SK-N-SH treated with all-trans-retinoic acid at 6 μM for 48 hours (cell line): ENCODE measurements at regions not wholly inside any gene's neighbourhood (a gene's known extent, or its start where the extent isn't known, plus 50 kb on each side); places are given as distances from the start of the nearest gene placed in this dataset.
A peak's percentile ranks its signal among the peaks of the same experiment; 100 is the strongest.

Source experiments
- ATAC-seq: fragments of 200-7000 bp; cut with Tn5 transposase; 3 replicates; pipeline ENCODE4 v1.9.1; 2020; ENCODE audit warnings: mild to moderate bottlenecking, moderate library complexity
- ARNTL ChIP-seq: fragments of 450-650 bp; formaldehyde crosslinking; IDR thresholded peaks from 2 replicates; pipeline ENCODE4 v1.5.0; 2020; ENCODE audit warnings: low read depth, mild to moderate bottlenecking, moderate library complexity, borderline replicate concordance
- BACH2 ChIP-seq: fragments of 250-450 bp; sonication (Bioruptor Pico); IDR thresholded peaks from 2 replicates; pipeline ENCODE4 v1.9.0; 2021; ENCODE audit warnings: mild to moderate bottlenecking, borderline replicate concordance
- CSDC2 ChIP-seq: fragments of 250-450 bp; sonication (Bioruptor Pico); IDR thresholded peaks from 2 replicates; pipeline ENCODE4 v1.5.0; 2020; ENCODE audit warnings: mild to moderate bottlenecking, moderate library complexity
- ESRRG ChIP-seq: fragments of 250-450 bp; sonication (Bioruptor Pico); IDR thresholded peaks from 2 replicates; pipeline ENCODE4 v1.6.1; 2021; ENCODE audit warnings: mild to moderate bottlenecking
- GLIS3 ChIP-seq: fragments of 250-450 bp; sonication (Bioruptor Pico); IDR thresholded peaks from 2 replicates; pipeline ENCODE4 v1.5.0; 2020; ENCODE audit warnings: mild to moderate bottlenecking, moderate library complexity
- ISL1 ChIP-seq: fragments of 250-450 bp; sonication (Bioruptor Pico); IDR thresholded peaks from 2 replicates; pipeline ENCODE4 v2.1.2; 2022; ENCODE audit warnings: mild to moderate bottlenecking, moderate library complexity
- OSR1 ChIP-seq: fragments of 250-450 bp; sonication (Bioruptor Pico); IDR thresholded peaks from 2 replicates; pipeline ENCODE4 v1.8.0; 2022; ENCODE audit warnings: moderate library complexity, mild to moderate bottlenecking, inconsistent platforms
- RARB ChIP-seq: fragments of 250-450 bp; sonication (Bioruptor Pico); IDR thresholded peaks from 2 replicates; pipeline ENCODE4 v1.8.0; 2021; ENCODE audit warnings: mild to moderate bottlenecking, moderate library complexity
- SNAI2 ChIP-seq: fragments of 250-450 bp; sonication (Bioruptor Pico); IDR thresholded peaks from 2 replicates; pipeline ENCODE4 v1.5.0; 2020; ENCODE audit warnings: mild to moderate bottlenecking, moderate library complexity
- TCF4 ChIP-seq: fragments of 250-450 bp; sonication (Bioruptor Pico); IDR thresholded peaks from 2 replicates; pipeline ENCODE4 v1.8.0; 2021; ENCODE audit warnings: mild to moderate bottlenecking, moderate library complexity, borderline replicate concordance
- TOX ChIP-seq: fragments of 250-450 bp; sonication (Bioruptor Pico); IDR thresholded peaks from 2 replicates; pipeline ENCODE4 v1.8.0; 2021; ENCODE audit warnings: mild to moderate bottlenecking, moderate library complexity, borderline replicate concordance
- ZC3H10 ChIP-seq: fragments of 250-450 bp; sonication (Bioruptor Pico); IDR thresholded peaks from 2 replicates; pipeline ENCODE4 v1.5.1; 2021; ENCODE audit warnings: mild to moderate bottlenecking, moderate library complexity
- ZFP30 ChIP-seq: fragments of 450-650 bp; formaldehyde crosslinking; IDR thresholded peaks from 2 replicates; pipeline ENCODE4 v1.5.0; 2022; ENCODE audit warnings: mild to moderate bottlenecking, moderate library complexity
- ZNF565 ChIP-seq: fragments of 450-650 bp; formaldehyde crosslinking; conservative IDR thresholded peaks from 2 replicates; pipeline ENCODE4 v1.5.0; 2020; ENCODE audit warnings: low read depth, mild to moderate bottlenecking, moderate library complexity
- ZNF70 ChIP-seq: fragments of 450-650 bp; formaldehyde crosslinking; IDR thresholded peaks from 2 replicates; pipeline ENCODE4 v1.5.0; 2020; ENCODE audit warnings: mild to moderate bottlenecking, moderate library complexity
- ZNF8 ChIP-seq: fragments of 450-650 bp; formaldehyde crosslinking; IDR thresholded peaks from 2 replicates; pipeline ENCODE4 v1.5.0; 2020; ENCODE audit warnings: mild to moderate bottlenecking, moderate library complexity
- TF ChIP-seq, protein P1 (sequence below): fragments of 250-450 bp; sonication (Bioruptor Pico); IDR thresholded peaks from 2 replicates; pipeline ENCODE4 v1.5.0; 2020; ENCODE audit warnings: mild to moderate bottlenecking, moderate library complexity
- TF ChIP-seq, protein P2 (sequence below): fragments of 250-450 bp; sonication (Bioruptor Pico); IDR thresholded peaks from 2 replicates; pipeline ENCODE4 v1.5.1; 2020; ENCODE audit warnings: low read depth, mild to moderate bottlenecking, moderate library complexity
- TF ChIP-seq, protein P3 (sequence below): fragments of 250-450 bp; sonication (Bioruptor Pico); IDR thresholded peaks from 2 replicates; pipeline ENCODE4 v1.5.1; 2021; ENCODE audit warnings: mild to moderate bottlenecking, moderate library complexity
- TF ChIP-seq, protein P4 (sequence below): fragments of 250-450 bp; sonication (Bioruptor Pico); IDR thresholded peaks from 2 replicates; pipeline ENCODE4 v1.8.0; 2020; ENCODE audit warnings: mild to moderate bottlenecking, moderate library complexity, borderline replicate concordance

DNA sequence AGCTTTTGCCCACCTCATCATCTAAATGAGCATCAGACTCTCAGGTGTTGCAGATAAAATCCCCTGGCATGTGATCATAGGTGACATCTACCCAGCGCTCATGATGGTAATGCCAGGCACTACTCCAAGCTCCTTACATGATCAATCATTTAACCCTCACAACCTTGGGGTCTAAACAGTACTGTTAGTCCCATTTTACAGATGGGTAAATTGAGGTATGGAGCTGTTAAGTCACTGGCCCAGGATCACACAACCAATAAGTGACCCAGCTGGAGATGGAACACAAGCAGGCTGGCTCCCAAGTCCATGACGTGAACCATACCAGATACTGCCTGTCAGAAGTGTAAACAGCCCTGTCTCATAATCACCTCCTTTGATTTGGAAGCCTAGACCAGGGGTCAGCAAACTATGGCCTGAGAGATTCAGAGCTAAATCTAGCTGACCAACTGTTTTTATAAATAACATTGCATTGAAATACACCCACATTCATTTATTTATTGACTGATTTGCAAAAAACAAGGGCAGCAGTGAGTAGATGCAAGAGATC is 79.2 kb downstream of the UNC5CL start:
- no peak for TF ChIP-seq ESRRG (CRISPR knock-in tag)
- TF ChIP-seq, protein P1, sequence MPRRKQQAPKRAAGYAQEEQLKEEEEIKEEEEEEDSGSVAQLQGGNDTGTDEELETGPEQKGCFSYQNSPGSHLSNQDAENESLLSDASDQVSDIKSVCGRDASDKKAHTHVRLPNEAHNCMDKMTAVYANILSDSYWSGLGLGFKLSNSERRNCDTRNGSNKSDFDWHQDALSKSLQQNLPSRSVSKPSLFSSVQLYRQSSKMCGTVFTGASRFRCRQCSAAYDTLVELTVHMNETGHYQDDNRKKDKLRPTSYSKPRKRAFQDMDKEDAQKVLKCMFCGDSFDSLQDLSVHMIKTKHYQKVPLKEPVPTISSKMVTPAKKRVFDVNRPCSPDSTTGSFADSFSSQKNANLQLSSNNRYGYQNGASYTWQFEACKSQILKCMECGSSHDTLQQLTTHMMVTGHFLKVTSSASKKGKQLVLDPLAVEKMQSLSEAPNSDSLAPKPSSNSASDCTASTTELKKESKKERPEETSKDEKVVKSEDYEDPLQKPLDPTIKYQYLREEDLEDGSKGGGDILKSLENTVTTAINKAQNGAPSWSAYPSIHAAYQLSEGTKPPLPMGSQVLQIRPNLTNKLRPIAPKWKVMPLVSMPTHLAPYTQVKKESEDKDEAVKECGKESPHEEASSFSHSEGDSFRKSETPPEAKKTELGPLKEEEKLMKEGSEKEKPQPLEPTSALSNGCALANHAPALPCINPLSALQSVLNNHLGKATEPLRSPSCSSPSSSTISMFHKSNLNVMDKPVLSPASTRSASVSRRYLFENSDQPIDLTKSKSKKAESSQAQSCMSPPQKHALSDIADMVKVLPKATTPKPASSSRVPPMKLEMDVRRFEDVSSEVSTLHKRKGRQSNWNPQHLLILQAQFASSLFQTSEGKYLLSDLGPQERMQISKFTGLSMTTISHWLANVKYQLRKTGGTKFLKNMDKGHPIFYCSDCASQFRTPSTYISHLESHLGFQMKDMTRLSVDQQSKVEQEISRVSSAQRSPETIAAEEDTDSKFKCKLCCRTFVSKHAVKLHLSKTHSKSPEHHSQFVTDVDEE (CRISPR knock-in tag), result no peak
- no peak for TF ChIP-seq ZNF565
- ATAC-seq, result no peak

DNA sequence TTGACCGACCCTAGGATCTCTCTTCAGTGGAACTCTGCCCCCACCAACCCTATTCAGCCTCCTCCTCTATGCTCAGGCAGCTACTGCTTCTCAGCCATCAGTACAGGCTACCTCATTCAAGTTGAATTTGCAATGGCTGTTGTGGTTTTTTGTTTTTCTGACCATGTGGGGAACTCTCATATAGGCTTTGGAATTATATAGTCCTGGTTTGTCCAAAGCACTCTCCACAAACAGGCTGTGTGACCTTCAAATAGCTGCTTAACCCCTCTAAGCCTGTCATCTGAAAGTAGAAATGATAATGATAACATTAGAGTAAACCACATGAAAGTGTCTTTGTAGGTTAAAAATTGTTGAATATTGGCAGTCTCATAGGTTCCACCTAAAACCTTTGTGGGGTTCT is 80.3 kb downstream of the UNC5CL start:
- ATAC-seq, result no peak
- TF ChIP-seq BACH2 (CRISPR knock-in tag) (no peak), OSR1 (CRISPR knock-in tag) (no peak), ZNF70 (CRISPR knock-in tag) (no peak), CSDC2 (no peak), GLIS3 (no peak), RARB (CRISPR knock-in tag) (no peak), ARNTL (no peak), ZNF8 (CRISPR knock-in tag) (no peak), TCF4 (CRISPR knock-in tag) (no peak), ESRRG (CRISPR knock-in tag) (no peak), ISL1 (CRISPR knock-in tag) (no peak), ZC3H10 (CRISPR knock-in tag) (no peak), TOX (CRISPR knock-in tag) (no peak), SNAI2 (CRISPR knock-in tag) (no peak)
- TF ChIP-seq, protein P2, sequence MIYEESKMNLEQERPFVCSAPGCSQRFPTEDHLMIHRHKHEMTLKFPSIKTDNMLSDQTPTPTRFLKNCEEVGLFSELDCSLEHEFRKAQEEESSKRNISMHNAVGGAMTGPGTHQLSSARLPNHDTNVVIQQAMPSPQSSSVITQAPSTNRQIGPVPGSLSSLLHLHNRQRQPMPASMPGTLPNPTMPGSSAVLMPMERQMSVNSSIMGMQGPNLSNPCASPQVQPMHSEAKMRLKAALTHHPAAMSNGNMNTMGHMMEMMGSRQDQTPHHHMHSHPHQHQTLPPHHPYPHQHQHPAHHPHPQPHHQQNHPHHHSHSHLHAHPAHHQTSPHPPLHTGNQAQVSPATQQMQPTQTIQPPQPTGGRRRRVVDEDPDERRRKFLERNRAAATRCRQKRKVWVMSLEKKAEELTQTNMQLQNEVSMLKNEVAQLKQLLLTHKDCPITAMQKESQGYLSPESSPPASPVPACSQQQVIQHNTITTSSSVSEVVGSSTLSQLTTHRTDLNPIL (CRISPR knock-in tag), result no peak
- TF ChIP-seq, protein P3, sequence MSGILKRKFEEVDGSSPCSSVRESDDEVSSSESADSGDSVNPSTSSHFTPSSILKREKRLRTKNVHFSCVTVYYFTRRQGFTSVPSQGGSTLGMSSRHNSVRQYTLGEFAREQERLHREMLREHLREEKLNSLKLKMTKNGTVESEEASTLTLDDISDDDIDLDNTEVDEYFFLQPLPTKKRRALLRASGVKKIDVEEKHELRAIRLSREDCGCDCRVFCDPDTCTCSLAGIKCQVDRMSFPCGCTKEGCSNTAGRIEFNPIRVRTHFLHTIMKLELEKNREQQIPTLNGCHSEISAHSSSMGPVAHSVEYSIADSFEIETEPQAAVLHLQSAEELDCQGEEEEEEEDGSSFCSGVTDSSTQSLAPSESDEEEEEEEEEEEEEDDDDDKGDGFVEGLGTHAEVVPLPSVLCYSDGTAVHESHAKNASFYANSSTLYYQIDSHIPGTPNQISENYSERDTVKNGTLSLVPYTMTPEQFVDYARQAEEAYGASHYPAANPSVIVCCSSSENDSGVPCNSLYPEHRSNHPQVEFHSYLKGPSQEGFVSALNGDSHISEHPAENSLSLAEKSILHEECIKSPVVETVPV (CRISPR knock-in tag), result no peak
- TF ChIP-seq, protein P4, sequence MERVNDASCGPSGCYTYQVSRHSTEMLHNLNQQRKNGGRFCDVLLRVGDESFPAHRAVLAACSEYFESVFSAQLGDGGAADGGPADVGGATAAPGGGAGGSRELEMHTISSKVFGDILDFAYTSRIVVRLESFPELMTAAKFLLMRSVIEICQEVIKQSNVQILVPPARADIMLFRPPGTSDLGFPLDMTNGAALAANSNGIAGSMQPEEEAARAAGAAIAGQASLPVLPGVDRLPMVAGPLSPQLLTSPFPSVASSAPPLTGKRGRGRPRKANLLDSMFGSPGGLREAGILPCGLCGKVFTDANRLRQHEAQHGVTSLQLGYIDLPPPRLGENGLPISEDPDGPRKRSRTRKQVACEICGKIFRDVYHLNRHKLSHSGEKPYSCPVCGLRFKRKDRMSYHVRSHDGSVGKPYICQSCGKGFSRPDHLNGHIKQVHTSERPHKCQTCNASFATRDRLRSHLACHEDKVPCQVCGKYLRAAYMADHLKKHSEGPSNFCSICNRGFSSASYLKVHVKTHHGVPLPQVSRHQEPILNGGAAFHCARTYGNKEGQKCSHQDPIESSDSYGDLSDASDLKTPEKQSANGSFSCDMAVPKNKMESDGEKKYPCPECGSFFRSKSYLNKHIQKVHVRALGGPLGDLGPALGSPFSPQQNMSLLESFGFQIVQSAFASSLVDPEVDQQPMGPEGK, result no peak
- TF ChIP-seq, protein P1 (CRISPR knock-in tag), result no peak

DNA sequence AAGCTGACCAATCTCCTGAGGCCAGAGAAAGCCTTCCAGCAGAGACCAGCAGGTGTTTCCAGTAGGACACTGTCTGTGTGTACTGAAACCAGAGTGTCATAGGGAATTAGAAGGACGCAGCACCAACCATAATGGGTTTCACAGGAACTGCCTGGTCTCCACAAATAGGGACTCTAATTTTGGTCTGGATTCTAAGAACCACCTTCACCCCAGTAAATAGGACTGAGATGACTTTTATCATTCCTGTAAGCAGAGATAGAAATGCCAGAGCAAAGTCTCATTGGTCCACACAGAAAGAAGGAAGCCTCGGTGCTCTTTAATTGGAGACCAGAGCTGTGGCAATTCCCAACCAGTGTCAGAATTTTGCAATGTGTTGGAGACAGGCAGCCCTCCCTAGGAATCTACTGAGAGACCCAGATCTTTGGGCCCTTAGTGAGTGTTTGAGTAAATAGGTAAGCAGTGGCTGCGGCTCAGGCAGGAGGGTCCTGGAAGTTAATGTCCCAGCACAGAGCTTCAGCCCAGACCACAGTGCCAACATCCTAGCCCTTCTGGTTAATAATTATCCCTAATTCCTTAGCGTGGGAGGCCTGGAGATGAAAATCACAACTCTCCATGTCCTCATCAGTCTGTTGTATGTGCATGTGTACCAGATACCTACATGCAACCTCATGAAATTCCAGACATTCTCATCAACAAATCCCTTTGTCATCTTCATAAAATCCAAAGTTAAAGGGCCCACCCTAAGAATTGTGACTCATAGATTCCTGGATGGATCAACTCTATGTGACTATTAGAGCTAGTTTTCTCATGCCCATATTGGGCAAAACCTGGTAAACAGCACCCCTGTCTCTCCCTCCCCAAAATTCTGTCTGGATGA is 81.2 kb downstream of the UNC5CL start:
- TF ChIP-seq ZNF565, result no peak
- TF ChIP-seq, protein P4, result no peak
- TF ChIP-seq ZFP30 (CRISPR knock-in tag), result no peak
- no peak for TF ChIP-seq ZNF8 (CRISPR knock-in tag)
- peak; percentile 57 for ATAC-seq
